DMS 273 (cell line): ENCODE measurements at regions not wholly inside any gene's neighbourhood (a gene's known extent, or its start where the extent isn't known, plus 50 kb on each side); places are given as distances from the start of the nearest gene placed in this dataset.

Experiments used
- DNase-seq: peaks from one replicate; lab custom pipeline; 2025; ENCODE audit not compliant: unreplicated experiment; lab: John Stamatoyannopoulos, UW

DNA sequence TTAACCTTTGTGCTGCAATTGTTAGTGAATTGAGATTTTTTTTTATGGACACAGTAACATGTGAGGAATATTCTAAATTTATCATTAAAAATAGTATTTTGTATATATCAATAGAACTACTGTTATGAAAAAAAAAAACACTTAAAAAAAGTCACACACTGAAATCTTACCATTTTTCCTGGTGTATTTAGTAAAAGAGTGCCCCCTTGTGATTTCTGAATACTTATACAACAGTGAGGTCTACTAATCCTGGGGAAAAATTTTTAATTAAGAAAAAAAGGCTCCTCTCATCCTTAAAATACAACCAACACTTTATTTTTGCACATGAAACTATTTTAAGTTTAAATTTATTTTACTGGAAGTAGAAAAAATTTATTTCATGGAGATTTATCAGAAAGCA is 56.4 kb upstream of the SPOCK3 start:
- DNase-seq: peak; percentile 7

DNA sequence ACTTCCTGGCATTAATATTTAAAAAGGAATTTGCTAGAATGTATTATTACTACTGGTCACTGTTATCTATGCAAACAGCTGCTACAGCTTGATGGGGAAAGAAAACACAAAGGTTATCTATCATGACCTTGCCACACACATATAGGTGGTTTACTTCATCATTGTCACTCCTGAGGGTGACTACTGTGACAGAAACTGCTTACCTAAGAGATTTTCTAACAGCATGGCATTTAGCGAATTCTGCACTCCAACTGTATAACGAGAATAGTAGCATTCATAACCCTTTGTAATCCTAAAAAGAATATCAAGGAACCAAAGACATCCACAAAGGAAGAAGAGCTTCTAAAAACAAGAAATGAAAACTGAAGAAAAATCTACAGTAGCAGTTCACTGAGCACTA is 74.6 kb upstream of the SPOCK3 start:
- DNase-seq: no peak

DNA sequence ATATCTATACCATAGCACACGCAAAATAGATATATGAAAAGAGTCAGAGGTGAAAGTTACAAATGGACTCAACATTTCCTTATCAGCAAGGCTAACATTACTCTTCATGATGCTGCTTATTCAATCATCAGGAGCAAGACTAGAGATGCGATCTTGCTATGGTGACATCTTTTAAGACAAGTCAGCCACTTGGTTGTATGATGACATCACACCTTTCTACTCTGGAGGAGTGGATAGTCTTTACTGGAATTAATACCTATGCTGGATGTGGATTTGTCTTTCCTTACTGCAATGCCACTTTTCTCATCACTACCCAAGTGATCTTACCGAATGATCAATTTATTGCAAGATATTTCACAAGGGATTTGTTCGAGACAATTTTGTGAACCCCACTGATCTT is 87.0 kb upstream of the SPOCK3 start:
- DNase-seq: no peak

DNA sequence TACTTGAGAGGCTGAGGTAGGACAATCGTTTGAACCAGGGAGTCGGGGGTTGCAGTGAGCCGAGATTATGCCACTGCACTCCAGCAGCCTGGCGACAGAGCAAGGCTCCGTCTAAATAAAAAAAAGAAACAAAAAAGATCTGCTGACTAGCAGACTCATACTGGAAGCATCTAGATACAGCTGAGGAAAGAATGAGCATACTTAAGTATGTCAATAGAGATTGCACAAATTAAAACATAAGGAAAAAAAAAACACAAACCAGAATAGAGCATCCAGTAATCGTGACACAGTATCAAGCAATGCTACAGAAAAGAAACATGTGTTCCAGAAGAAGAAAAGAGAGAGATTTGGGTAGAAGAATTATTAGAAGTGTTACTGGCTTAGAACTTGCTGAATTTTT is 105.5 kb upstream of the SPOCK3 start:
- DNase-seq: no peak

DNA sequence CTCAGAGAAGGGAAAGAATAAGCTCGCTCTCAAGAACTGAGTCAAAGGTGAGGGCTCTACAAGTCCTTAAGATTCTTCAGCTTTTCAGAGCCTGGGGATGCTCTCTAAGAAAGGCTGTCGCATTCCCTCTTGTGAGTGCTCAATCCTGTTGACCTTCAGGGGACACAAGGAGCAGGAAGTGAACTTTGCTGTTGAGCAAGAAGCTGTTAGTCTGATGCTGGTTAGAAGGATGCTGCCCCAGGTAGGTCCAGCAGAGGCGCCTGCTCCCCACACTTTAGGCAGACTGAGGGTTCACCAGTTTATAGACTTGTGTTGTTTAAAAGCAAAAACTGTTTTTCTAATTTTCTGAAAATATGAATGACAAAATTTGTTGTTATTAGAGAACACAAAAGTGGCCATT is 125.4 kb upstream of the SPOCK3 start:
- no peak for DNase-seq

DNA sequence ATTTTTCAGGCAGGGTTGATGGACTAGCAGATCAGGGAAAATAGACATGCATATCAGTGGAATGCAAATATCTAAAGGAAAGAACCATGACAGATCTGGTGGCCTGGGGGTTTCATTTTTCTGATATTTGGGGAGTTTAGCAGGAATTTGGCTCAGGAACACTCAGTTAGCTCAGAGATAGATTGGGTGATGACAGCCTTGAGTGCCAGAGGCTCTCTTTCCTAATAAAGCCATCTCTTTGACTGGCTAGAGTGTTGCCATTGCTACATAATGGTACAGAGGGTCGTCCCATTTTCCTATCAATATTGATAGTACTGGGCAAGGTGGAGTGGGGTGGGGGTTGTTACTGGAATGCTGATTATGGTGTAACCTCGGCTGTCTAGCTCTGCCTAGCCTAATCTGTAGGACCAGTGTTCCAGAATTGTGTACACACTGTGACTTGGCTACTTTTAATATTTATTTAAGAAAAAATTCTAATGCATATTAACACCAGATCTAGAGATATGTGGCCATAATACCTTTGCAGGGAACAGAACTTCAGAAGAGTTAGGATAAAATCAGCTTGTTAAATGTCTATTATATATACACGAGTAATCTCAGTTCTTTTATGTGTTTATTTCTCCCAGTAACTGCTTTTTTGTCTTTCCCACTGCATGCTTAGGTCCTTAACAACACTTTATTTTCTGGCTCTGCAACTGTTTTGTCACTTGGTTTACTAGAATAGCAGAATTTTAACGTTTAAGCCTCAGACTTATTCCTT is 145.0 kb upstream of the SPOCK3 start:
- DNase-seq: no peak

DNA sequence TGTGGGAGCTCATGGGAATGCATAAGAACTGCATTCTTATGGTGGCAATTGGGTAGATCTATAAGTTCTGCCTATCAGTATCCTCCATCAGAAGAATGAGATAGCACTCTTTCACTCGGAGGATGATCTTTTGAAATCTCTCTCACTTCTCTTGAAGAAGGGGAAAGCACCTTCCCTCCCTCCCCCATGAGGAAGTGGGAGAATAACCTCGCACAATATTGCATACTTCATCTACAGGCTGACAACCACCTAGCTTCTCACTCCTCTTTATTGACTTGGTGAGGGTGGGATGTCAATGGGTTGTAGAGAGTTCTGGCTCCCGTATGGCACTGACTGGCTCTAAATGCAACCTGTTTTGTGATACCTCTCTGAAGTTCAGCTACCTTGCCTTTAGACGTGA is 146.7 kb upstream of the SPOCK3 start:
- no peak for DNase-seq

DNA sequence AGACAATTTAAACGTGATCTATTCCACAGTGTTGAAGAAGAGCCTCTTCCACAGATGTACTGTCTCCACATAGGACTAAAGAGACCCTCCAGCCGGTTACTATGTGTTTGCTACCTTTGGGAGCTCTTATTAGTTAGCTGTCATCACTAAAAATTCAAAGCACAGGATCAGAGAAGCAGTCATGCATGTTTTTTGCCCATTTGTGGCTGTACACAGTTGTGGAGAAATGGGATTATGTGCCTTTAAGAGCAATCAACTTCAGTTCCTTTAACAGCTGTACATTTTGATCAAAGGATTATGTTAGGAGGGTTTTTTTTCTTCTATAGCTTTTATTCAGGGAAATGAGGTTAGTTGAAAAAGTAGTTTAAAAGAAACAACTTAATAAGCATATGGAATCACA is 149.0 kb upstream of the SPOCK3 start:
- no peak for DNase-seq

DNA sequence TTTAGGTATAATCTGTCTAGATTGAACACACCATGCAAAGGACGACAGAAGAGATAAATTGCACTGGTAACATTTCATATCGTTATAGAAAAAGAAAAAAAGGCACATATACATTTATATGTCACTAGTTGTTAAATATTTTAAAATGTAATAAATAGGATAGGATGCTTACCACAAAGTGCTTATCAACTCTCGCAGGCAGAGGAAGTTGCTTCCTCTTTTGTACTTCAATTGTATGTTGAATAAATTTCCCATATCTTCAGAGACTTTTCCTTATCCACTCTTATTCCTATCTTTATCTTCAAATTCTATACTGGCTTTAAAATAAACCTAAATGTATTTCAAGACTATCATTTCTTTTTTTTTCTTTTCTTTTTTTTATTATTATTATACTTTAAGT is 163.3 kb upstream of the SPOCK3 start:
- DNase-seq: no peak

DNA sequence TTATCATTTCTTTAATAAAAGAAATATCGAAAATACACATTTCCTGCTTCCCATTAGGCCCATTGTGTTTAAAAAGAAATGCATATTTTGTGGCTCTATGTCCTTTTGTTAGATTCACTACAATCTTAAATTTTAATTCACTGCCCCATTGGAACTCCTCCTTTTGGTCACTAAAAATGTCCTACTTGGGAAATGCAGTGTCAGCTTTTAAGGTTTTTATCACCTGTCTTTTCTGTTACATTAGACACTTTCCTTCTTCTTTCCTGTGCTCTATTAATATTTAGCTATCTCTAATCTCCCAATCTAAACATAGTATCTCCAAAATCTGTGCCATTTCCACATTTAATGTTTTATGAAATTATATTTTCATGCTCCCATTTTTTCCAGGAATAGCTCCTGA is 164.9 kb upstream of the SPOCK3 start:
- no peak for DNase-seq

DNA sequence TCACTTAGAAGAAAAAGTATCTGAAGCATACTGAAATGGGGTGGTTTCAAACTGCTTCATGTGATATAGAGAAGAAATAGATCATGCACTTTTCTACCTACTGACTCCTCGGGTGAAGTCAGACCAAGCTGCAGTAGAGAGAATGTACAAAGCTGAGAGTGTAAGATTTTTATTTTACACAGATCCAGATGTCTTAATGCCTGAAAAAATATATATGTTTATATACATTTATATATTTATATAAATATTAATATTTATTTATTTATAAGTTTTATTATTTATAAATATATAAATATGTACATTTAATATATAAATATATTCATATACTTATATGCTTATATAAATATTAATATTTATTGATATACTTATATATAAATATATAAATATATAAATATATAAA is 171.9 kb upstream of the SPOCK3 start:
- DNase-seq: no peak

DNA sequence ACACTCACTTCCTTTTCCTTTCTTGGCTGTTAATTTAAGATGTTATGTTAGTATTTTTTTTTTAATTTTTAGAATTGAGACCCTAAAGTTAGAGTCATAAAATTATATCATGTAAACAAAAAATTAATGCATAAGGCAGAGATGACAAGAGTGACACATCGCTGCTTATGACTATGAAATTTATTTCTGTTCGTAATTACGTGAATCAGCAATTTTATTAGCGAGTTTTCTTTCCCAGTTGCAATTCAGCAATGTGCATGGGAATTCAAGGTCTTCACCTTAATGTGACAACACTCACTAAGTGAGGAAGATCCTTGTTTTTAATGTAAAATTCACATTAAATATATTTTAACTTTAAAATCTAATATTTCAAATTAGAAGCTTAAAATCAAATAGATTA is 181.2 kb upstream of the SPOCK3 start:
- DNase-seq: no peak

DNA sequence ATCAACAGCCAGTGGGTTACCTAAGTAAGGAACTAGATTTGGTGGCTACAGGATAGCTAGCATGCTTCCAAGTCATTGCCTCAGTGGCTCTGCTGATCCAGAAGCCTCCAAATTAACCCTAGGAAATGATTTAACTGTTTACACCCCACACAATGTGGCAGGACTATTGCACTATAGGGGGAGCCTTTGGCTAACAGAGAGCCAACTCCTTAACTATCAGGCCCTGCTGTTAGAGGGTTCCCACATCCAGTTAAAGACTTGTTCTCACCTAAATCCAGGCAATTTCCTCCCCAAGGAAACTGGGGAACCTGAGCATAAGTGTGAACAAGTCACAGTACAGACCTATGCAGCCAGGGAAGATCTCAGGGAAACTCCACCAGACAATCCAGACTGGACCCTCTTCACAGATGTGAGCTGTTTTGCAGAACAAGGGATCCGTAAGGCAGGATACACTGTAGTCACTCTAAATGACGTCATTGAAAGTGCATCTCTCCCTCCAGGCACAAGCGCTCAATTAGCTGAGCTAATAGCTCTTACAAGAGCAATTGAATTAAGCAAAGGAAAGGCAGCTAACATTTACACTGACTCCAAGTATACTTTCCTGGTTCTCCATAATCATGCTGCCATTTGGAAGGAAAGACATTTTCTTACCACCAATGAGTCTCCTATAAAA is 185.3 kb upstream of the SPOCK3 start:
- DNase-seq: no peak

DNA sequence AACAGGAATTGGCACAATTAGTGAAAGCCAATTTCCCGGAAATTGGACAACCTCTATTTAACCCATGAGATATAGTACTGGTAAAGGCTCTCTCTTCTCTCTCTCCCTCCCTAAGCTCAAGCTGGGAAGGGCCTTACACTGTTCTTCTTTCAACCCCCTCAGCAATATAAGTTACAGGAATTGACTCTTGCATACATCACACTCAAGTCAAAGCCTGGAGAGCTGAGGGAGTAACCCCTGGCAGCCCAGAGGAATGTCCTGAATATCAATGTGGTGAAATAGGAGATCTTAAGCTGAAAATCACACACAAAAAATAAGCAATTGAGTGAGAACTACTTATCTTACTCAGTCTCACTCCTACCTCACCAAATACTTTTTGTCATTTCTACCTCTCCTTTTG is 186.9 kb upstream of the SPOCK3 start:
- DNase-seq: peak; percentile 0

DNA sequence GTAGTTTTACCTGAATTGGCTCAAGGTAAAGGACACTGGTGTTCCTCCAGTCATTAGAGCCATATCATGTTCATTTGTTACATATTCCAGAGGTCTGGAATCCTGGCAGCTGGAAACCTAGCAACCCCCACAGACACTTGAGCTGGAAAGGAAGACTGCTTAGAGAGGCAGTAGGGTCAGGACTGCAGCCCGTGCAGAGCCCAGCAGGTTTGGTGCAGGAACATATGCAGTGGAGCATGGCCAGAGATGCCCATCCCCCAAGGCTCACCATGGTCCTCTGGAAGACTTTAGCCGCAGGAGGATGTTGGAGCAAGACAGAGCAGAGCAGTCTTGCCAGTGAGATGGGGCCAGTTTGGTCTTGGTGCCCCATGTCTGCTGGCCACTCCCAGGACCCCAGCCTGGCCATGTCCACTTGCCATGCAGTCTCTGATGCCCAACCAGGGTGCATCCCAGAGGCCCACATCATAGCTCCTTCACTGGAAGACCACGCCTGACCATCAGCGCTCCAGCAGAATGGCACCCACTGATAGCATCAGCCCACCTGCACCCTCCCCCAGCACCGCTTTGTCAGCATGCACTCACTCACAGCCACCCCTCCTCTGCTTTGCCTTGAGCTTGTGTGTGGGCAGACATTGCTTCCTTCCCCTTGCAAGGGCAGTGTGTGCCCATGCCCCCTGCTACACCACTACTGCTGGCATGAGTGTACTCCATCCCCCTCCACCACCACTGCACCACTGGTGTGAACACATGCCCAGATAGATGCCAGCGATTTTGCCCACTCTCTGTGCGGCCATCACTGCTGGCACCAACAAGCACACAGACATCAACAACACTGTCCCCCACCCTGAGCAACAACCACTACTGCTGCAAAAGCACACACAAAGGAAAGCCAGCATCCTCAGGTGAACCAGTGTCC is 190.3 kb upstream of the SPOCK3 start:
- DNase-seq: no peak

DNA sequence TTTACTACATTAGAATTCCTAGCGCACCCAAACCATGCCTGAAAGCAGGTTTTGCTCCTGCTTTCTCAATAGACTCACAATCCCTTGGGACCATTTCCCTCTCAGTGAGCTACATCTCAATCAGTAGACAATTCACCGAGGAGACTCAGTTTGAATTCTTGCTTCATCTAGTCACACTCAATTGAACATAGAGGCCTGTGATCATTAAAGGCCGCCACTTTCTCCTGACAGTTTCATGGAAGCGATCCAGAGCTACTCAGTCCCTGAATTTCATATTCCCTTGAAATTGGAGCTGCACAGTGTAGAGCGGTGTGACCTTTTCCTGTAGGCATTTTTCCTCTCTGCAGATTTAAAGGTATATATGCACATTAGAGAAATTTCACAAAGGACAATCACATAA is 193.9 kb upstream of the SPOCK3 start:
- no peak for DNase-seq

DNA sequence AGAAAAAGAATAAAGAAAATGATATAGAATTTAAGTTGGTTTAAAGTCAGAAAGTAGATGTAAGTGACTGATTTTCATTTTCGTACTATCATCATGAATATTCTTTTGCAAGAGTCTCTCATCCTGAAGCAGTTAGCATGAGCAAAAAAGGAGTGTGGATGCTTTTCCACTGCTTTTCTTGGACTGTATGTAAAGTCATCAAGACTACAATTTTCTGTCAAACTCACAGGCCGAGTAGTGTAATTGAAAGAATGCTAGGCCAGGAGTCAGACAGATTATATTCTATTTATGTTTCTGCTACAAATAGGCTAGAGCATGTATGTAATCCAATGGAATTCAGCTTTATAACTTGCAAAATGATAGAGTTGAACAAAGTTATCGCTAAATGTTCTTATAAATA is 197.1 kb upstream of the SPOCK3 start:
- no peak for DNase-seq

DNA sequence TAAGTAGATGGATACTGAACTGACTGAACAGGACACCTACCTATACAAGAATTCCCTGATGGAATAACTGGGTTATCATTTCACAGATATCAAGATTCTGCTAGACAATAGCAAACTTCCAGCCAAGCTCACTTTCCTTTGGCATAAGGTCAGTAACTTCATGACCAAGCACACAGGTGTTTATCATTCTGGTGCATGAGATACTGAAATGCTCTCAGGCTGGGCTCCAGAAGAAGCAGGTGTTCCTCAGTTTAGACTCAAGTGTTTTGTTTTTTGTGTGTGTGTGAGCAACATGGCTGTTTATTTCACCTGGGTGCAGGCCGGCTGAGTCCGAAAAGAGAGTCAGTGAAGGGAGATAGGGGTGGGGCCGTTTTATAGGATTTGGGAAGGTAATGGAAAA is 201.5 kb upstream of the SPOCK3 start:
- DNase-seq: no peak

DNA sequence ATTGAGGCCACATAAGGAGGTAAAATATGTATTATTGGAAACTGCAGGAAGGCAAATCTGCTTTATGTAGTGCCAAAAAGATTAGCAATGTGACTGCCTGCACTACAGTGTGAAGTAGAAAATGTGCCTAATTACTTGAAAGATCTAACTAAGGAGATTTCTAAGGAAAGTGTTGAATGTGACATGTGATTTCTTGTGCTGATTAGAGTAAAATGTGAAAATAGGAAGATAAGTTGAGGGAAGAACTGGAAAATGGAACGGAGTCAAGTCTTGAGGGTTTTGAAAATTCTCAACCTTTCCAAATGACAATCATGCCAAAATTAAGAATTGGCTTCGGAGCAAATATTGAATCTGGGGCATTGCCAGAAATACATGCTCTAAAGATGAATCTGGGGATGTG is 209.5 kb upstream of the SPOCK3 start:
- DNase-seq: no peak

DNA sequence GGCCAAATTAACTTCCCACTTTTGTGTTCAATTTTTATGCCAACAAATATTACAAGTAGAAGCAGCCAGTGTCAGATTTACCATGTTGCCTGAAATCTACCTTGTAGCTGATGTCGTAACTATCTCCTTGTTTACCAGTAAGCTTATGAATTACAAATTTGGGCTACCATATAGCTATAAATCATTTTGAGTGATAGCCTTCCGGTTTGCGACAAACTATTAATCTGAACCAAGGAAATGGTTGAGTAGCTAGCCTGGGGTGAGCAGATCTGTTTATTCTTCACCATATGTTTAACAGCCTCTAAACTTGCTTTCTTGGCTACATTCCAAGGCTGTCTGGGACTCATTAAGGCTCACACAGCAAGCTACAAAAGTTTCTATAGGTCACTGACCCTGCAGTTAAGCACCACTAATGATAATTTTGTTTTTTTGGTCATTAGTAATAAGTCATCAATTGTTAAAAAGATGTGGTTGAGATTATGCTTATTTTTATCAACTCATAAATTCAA is 218.7 kb upstream of the SPOCK3 start:
- DNase-seq: peak; percentile 16

DNA sequence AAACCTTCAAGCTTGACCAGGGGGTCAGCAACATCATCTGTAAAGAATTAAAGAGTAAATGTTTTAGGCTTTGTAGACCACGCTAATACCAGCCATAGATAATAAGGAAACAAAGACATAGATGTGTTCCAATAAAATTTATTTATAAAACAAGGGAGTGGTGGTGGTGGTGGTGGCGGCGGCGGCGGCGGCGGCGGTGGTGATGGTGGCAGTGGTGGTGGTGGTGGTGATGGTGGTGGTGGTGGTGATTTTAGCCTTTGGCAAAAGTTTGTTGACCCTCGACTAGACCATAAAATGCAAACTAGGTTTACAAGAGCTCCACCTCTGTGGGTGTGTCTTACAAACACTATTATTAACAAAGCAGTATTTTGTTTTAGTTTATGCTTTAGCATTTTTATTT is 222.3 kb upstream of the SPOCK3 start:
- no peak for DNase-seq

DNA sequence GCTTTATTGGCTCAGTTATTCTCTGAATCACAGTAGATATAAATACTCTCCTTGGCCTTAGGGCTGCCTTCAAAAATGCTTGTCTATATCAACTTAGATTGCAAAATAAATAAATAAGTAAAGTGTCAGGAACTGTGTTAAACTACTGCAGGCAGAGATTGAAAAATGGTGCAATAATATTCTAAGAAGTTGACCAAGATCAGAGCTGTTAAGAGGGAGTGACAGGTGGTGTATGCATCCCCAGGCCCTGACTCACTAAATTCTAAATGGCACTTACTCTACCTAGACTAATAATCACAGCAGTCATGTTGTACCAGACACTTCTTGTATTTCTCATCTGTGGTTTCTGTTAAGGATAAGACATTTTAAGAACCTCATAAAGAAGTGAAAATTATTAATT is 235.1 kb upstream of the SPOCK3 start:
- no peak for DNase-seq
